HG03045 (cell line): ENCODE measurements at regions not wholly inside any gene's neighbourhood (a gene's known extent, or its start where the extent isn't known, plus 50 kb on each side); places are given as distances from the start of the nearest gene placed in this dataset.

ENCODE experiments used
- ATAC-seq: cut with Tn5 transposase; IDR thresholded peaks from one replicate; pipeline ENCODE4 v1.9.1; 2021; ENCODE audit warnings: mild to moderate bottlenecking, moderate library complexity; ENCODE audit not compliant: unreplicated experiment

DNA sequence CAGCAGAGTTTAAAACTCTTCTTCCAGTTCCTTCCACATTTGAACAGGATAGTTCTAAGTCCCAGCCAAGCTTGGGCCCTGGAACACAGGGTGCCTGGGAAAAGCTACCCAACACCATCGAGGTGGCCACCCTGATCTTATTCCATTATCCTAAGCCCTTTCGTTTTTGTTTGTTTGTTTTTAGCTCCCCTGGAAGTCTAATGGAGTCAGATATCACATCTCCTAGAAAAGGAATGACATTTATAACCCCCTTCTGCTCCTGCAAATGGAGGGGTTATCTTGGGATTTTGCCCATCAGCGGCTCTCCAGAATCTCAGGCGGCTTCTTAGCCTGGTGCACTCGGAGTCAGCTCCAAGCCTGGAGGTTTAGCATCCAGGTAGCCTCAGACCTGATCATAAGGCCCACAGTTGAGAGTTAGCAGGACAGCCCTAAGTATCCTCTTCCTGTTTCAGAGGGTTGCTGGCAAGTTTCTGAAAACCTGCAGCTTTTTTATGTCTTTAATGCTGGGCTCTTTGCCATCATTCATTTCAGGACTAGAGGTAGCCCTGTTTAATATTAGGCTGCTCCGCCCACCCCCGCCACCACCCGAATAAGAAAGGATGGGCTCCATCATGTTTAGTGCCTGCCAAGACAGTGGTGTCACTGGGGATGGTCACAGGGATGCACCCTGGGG, 230.0 kb upstream of the LNX1 start:
- no peak for ATAC-seq

DNA sequence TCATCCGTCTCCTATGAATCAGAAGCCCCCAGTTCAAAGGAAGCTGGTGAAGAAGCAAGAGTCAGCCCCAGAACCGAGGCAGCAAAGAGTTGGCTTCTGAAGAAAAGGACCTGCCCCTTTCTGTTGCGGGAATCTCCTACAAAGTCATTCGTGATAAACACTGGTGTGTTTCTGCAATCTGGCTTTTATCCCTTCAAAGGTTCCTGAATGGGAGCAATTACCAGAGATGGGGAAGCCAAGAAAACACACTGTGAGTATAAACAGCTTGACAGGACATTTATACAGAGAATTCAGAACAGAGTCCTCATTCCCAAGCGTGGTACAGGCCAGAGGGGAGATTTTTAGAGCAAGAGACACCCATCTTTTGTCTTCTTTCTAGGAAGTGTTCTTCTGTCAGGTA, 226.8 kb upstream of the LNX1 start:
- ATAC-seq, result no peak

DNA sequence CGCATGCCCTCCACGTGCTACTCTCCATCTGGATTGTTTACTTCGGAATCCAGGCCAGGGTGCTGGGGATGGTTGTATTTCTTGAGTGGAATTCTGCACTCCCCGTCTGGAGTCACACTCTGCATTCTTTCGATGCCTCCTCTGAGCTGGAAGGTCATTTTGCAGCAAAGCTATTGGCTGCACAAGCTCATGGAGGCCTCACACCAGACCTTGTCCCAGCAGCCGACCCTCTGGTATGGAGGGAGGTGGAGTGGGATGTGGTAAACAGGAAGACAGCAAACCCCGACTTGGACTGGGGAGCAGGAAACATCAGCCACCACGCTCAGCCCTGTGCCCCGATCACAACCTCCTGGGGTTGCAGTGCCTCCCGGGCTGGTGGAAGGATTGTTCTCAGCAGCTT, 225.3 kb upstream of the LNX1 start:
- no peak for ATAC-seq

DNA sequence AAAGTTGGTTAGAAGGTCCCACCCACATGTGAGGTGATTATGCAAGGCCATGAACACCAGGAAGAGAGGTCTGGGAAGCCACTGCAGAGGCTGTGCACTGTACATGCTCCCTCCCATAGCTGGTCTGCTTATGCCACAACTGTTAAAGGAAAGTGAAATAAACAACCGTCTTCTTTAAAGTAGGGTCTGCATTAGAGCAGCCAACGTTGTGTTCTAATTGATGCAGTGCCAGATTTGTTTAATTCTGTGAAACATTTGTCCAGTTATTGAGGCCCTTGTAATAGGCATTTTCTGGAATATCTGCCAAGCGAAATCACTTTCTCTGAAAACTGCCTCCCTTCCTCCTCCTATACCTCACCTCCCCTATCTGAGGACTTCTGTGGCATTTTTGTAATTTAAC, 224.0 kb upstream of the LNX1 start:
- ATAC-seq, result no peak

DNA sequence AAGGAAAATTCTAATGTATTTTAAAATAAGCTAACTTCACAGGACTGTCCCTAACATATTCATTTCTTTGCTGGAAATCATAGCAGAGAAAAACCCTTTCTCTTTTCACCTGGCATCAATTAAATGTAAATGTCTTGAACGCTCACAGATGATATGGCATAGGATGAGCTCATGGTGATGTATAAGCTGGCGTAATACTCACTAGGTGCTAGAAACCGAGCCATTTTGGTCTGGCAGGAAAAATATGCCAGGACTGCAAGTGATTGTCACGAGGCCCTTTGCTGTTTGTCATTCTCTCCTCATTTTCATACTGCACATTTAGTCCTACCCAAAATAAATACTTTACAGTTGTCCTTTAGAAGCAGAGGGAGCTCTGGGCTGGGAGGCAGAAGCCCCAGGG, 222.7 kb upstream of the LNX1 start:
- no peak for ATAC-seq

DNA sequence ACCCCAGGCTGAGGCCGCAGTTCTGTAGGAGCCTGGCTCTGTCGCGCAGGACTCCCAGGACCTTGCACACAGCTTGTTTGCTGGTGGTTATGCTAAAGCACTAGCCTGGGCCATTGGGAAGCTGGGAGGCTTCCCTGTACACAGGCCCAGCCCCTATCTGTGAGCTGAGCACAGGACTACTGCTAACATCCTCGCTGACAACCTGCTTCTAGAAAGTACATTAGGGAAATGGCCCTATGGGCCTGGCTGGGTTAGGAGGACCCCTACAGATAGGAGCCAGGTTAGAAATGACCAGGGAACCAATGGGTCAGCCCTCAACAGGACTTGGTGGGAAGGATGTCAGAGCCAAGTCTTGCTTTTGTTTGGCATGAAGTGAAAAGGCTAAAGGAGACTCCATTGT, 219.4 kb upstream of the LNX1 start:
- no peak for ATAC-seq

DNA sequence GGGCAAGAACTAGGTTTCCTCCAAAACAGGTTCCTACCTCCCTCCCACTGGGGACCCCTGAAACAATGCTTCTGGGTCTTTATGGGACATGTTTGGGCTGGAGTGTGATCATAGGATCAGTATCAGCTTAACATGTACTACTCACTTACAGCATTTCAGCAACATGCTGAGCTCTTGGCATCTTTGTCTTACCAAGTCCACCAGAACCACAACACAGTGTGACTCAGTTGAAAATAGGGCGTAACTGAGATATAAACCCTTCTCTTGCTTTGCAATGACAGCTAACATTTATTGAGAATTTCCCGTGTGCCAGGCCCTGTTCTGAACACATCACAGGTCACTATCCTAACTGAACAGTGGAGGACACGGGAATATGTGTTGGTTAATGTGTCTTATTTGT, 218.5 kb upstream of the LNX1 start:
- ATAC-seq, result no peak

DNA sequence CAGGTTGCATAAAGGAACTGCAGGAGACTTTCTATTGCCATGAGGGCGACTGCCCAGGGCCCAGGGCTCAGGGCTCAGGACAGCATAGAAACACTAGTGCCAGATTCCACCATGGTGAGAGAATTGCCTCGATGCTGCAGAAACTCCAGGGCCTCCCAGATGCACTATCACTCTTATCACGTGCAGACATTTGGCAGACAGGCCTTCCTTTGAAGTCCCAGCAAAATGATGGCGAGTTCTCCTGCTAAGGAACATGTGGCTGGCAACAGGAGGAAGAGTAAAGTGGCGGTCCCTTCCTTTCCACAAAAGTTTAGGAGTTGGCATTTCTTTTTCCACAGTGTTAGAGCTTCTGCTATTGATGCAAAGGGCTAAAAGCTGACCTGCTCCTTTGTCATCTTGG, 214.0 kb upstream of the LNX1 start:
- ATAC-seq, result no peak

DNA sequence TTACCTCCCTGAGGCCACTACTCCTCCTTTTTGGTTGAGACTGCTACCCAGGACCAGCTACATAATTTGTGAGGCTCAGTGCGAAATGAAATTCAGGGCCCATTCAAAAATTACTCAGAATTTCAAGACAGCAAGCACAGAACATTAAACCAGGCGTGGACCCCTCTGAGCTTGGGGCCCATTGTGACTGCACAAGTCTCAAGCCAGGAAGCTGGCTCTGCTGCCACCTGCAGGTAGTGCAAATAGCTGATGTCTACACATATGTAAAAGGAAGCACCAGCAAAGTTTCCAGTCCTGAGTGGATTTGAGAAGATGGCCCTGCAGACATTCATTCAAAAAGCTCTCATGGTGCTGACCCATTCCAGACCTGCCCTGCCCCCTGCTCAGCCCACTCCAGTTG, 213.4 kb upstream of the LNX1 start:
- no peak for ATAC-seq

DNA sequence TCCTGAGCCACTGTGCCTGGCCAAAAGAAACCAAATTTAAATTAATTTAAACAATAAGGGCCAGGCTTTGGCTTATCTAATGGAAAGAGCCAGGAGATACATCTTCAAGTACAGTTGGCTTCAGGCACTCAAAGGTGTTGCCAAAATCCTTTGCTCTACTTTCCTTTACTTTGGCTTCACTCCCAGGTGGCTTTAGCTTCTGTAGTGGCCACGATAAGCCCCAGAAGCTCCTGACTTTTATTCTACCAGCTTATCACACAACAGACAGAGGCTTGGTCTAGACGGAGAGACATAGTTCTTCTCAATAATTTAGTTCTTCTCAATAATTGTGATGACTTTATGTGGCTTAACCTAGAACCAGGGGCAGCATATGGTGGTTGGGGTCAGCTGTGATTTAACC, 211.2 kb upstream of the LNX1 start:
- no peak for ATAC-seq

DNA sequence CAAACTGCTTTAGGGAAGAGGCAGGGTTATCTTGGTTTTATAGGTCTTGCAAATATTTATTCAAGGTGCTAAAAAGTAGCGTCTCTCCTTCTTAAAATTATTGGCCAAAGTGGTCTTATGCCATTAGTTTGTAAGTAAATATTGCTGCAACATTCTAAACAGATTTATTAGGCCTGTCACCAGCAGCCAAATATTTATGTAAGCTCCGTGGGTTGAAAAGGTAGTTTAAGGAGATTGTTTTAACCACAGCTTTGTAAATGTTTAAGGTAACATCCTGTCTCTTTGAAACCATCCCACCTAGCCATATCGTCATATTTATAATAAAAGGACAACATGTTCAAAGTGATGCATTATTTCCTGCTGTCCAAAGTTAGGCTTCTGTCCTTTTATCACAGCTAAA, 210.1 kb upstream of the LNX1 start:
- ATAC-seq, result no peak

DNA sequence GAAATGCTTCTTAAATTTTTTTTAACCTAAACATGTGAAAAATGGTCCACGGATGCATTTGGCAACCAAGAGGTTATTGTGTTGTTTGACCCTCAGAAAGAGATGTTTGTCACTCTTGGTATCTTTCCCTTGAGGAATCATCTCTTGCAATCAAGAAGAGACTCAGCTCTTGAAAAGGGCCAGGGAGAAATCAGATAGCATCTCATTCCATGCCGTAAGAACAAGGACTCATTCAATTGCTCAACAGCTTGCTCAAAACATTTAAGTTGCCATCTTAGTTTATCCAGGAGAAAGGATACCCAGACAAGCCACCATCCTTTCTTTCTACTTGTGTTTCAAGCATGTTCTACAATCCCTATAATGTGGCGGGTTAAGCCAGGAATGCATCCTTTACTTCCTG, 209.5 kb upstream of the LNX1 start:
- no peak for ATAC-seq

DNA sequence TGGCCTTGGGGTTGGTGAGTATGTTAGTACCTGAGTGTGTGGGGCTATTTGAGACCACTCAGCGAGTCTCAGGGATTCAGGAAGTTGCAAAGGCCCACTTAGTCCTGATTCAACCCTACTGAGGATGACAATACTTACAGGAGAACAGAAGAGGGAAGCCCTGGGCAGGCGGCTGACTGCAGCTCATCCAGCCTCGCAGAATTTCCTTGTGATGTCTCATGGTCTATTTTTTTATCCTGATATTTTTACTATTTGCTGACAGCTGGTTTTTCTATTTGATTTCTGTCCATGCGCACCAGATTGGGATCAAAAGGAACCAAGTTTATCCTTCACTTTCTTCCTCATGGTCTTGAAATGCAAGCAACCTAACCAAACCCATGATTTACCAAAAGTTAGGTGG, 201.8 kb upstream of the LNX1 start:
- ATAC-seq, result no peak

DNA sequence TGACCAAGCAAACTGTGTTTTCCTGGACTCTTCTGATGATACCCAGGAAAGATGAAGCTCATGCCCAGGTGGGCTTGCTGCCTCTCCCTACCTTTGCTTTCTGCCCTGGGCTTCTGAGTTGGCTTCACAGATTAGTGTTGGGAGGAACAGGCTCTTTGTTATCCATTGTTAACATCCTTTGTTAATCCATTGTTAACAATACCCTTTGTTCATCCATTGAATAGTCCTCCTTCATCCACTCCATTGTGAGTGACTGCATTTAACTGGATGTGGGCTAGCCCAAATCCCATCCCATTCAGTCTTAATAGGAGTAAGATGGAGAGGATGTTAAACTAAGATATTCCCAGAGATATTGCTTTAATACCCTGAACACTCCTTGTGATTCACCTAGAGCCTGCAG, 199.0 kb upstream of the LNX1 start:
- ATAC-seq, result no peak

DNA sequence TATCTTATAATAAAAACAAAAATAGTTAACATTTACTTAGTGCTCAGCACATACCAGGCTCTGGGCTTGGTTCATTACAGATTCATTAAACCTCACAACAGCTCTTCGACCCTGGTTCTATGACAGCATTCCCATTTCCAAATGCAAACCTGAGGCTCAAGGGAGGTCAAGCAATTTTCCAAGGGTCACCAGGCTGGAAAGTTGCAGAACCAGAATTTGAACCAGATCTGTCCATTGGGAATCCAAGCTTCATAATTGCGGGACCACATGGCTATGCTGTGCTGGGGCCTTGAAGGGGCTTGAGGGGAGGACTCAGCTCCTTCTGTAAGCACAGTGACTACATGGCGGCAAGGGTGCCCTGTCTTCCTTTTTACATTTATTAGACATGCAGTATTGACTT, 197.3 kb upstream of the LNX1 start:
- no peak for ATAC-seq

DNA sequence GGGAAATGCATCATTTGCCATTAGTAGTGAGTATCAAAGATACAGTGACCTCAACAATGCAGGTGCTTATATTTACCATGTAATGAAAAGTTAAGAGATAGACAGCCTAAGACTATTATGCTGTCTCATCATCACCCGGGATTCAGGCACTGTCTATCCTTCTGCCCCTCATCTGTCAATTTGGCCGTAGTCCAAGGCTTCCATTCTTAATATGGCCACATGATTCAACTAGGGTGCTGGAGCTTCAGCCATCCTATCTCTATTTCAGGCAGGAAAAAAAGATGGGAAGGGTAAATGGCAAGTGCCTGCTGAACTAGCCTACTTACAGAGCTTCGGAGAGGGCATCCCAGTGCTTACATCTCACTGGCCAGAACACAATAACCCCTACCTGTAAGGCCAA, 196.7 kb upstream of the LNX1 start:
- ATAC-seq, result no peak

DNA sequence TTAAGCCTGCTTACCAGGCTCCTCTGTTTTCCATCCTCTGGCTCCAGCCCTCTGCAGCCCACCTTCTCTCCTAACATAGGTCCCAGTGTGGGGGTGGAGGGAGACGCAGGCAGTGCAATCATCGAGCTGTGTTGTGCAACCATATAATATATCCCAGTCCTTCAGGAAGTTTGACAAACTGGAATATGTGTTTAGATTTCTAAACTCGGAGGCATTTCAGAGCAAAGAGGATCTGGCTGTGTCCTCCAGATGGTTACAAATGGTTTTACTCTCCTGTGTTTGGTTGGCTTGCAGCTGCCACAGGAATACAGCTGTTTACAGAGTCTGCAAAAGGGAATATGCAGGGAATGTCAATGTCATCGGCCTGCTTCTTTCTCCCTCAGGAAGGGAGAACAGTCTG, 195.3 kb upstream of the LNX1 start:
- ATAC-seq, result no peak

DNA sequence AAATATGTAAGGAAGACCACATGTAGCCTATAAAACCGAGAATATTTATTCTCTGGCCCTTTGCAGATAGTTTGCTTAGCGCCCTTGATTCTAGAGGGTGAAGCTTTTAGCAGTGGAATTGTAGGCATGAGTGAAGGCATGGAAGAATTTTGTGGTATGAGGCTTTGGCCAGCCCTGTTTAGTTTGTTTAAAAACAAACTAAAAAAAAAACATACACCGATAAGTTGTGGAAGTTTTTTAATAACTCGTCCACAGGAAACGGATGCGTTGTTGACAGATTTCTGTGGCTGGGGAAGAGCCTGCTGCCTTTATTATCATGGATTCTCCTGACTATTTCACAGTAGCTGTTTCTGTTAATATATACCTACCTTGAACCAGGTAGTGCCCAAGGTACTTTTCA, 194.7 kb upstream of the LNX1 start:
- ATAC-seq, result no peak

DNA sequence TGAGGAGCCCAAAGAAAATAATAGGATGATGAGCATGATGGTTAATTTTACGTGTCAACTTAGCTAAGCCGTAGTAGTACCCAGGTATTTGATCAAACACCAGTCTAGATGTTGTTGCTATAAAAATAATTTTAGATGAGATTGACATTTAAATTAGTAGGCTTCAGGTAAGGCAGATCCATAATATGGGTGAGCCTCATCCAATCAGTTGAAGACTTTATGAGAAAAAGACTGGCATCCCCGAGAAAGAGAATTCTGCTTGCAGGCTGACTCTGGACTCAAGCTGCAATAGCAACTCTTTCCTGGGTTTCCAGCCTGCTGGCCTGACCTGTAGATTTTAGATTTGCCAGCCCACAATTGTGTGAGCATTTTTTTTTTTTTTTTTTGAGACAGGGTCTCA, 192.8 kb upstream of the LNX1 start:
- ATAC-seq, result no peak

DNA sequence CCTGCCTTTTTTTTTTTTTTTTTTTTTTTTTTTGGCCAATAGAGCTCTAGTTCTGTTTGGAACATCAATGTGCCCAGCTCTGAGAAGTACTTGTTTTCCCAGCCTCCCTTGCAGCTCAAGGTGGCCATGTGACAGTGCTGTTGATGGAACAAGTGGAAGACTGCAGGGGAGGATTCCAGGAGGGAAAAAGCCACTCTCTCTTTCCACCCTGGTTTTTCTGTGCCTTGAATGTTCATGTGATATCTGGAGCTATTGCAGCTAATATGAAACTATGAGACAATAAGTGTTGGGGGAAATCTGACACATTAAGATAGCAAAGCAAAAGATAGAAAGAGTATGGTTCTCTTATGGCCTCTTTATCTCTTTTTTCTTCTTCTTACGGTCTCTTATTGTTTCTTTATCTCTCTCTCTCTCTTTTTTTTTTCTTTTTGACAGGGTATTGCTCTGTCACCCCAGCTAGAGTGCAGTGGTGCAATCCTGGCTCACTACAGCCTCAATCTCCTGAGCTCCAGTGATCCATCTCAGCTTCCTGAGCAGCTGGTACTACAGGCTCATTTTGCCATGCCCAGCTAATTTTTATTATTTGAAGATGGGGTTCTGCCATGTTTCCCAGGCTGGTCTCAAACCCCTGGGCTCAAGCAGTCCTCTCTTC, 192.0 kb upstream of the LNX1 start:
- ATAC-seq, result no peak

DNA sequence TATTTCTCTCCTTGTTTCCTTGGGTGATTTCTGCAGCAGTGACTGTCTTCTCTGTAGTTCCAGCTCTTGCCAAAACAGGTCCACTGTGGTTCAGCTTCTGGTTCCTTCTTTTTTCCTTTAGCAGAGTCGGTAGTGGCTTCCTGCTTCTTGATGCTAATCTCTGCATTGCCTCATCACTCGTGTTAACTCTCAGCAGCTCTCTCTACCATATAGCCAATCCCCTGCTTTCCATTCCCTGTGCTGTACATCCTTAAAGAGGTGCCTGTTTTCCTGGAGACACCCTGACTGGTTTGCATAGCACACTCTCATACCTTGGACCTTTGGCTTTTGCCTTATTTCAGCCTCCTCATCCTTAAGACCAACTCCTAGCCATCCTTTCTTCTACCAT, 191.2 kb upstream of the LNX1 start:
- ATAC-seq, result no peak

DNA sequence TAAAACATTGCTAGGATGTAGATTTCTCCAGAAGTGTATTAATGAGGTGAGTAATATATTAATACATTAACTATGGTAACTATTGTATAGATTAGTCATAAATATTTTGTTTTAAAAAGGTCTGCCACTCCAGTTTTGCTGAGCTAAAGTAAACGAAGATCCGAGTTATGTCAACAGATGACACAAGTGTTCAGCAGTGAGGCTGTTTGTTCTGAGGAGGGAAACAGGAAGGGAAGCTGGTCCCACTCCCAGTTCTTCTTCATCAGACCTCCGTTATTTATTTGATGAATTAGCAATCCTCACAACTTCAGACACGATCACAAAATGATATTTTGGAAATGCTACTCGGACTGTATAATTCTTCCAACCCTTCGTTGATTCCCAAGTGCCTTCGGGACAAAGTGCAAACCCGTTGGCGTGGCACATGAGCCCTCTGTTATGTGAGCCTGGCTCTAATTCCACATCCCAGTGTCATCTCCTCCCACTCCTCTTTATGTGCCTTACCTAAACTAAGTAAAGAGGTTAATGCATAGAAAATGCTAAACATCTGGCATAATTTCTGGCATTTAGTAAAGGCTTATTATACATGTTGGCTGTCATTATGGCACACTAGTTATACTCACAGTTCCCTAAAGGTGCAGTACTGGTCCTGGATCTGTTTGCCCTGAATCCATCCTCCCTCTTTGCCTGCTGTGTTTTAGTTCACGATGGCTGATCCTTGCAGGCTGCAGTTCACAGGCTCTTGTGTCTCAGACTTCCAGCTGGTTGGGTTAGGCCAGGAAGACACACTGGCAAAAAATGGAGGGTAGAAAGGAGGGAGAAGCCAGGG, 190.6 kb upstream of the LNX1 start:
- no peak for ATAC-seq
